GM23248 (cell line): ENCODE measurements at regions not wholly inside any gene's neighbourhood (a gene's known extent, or its start where the extent isn't known, plus 50 kb on each side); places are given as distances from the start of the nearest gene placed in this dataset.
A peak's percentile ranks its signal among the peaks of the same experiment; 100 is the strongest.
"Not testable (repeated sequence)": the region's sequence is repeated elsewhere in the genome, so short reads cannot be mapped to it uniquely, and the experiment has no call there.

Experiments used
- DNase-seq: peaks from one replicate; pipeline ENCODE4 v3.0.0-alpha.2; 2015
- H2AFZ ChIP-seq: fragments of 200-600 bp; sonication (generic); 2 replicates; pipeline ENCODE4 v1.6.1; 2016; ENCODE audit warnings: antibody characterized with exemption
- H3F3A ChIP-seq: fragments of 200-600 bp; sonication (generic); 2 replicates; pipeline ENCODE4 v1.6.1; 2016; ENCODE audit warnings: mild to moderate bottlenecking, antibody characterized with exemption, mixed run types; ENCODE audit not compliant: insufficient read depth
- H3K27ac ChIP-seq: fragments of 200-600 bp; sonication (generic); 2 replicates; pipeline ENCODE4 v1.5.1; 2016; ENCODE audit warnings: mild to moderate bottlenecking
- H3K27me3 ChIP-seq: fragments of 200-600 bp; sonication (generic); replicated peaks from 2 replicates; pipeline ENCODE4 v1.6.1; 2016; ENCODE audit warnings: mild to moderate bottlenecking; ENCODE audit not compliant: insufficient read depth
- H3K36me3 ChIP-seq: fragments of 200-600 bp; sonication (generic); 2 replicates; pipeline ENCODE4 v1.6.1; 2016; ENCODE audit warnings: low read depth, mild to moderate bottlenecking
- H3K4me1 ChIP-seq: fragments of 200-600 bp; sonication (generic); 2 replicates; pipeline ENCODE4 v1.6.1; 2016; ENCODE audit warnings: mild to moderate bottlenecking; ENCODE audit not compliant: insufficient read depth
- H3K4me2 ChIP-seq: fragments of 200-600 bp; sonication (generic); one replicate; pipeline ENCODE4 v1.6.1; 2016; ENCODE audit warnings: mild to moderate bottlenecking; ENCODE audit not compliant: unreplicated experiment
- H3K4me3 ChIP-seq: fragments of 200-600 bp; sonication (generic); 2 replicates; pipeline ENCODE4 v1.5.1; 2016; ENCODE audit warnings: mild to moderate bottlenecking
- H3K79me2 ChIP-seq: fragments of 200-600 bp; sonication (generic); 2 replicates; pipeline ENCODE4 v1.6.1; 2016; ENCODE audit warnings: mild to moderate bottlenecking; ENCODE audit not compliant: insufficient read depth
- H3K9ac ChIP-seq: fragments of 200-600 bp; sonication (generic); 2 replicates; pipeline ENCODE4 v1.6.1; 2016; ENCODE audit warnings: mild to moderate bottlenecking
- H3K9me2 ChIP-seq: fragments of 200-600 bp; sonication (generic); 2 replicates; pipeline ENCODE4 v1.6.1; 2016; ENCODE audit warnings: mixed run types, mild to moderate bottlenecking, moderate library complexity; ENCODE audit not compliant: insufficient read depth
- H3K9me3 ChIP-seq: fragments of 200-600 bp; sonication (generic); one replicate; pipeline ENCODE4 v1.6.1; 2017; ENCODE audit warnings: low read depth
- H4K20me1 ChIP-seq: fragments of 200-600 bp; sonication (generic); 2 replicates; pipeline ENCODE4 v1.6.0; 2016; ENCODE audit not compliant: insufficient read depth
- EZH2 ChIP-seq: fragments of 200-600 bp; sonication (generic); IDR thresholded peaks from 2 replicates; pipeline ENCODE4 v1.6.1; 2018; ENCODE audit warnings: antibody characterized with exemption, mild to moderate bottlenecking; ENCODE audit not compliant: insufficient read depth, poor library complexity, severe bottlenecking
- EZH2phosphoT487 ChIP-seq: fragments of 200-600 bp; sonication (generic); IDR thresholded peaks from 2 replicates; pipeline ENCODE4 v1.6.1; 2018; ENCODE audit warnings: antibody characterized with exemption, moderate library complexity, mild to moderate bottlenecking, low read depth; ENCODE audit not compliant: insufficient read depth
- WGBS, 2 experiments: methylation state at CpG; one replicate each; pipeline ENCODE4 v1.1.6; 2015 to 2017; ENCODE audit warnings: low lambda C conversion rate in 2 of 2, low coverage in 1 of 2; ENCODE audit errors: missing lambda C conversion rate in 2 of 2; 5-methylcytosine and 5-hydroxymethylcytosine counted together
- in situ Hi-C: fragments of 300-500 bp; cut with MboI; formaldehyde crosslinking; loops from 2 replicates; pipeline ENCODE4 v1.15.0; 2020

DNA sequence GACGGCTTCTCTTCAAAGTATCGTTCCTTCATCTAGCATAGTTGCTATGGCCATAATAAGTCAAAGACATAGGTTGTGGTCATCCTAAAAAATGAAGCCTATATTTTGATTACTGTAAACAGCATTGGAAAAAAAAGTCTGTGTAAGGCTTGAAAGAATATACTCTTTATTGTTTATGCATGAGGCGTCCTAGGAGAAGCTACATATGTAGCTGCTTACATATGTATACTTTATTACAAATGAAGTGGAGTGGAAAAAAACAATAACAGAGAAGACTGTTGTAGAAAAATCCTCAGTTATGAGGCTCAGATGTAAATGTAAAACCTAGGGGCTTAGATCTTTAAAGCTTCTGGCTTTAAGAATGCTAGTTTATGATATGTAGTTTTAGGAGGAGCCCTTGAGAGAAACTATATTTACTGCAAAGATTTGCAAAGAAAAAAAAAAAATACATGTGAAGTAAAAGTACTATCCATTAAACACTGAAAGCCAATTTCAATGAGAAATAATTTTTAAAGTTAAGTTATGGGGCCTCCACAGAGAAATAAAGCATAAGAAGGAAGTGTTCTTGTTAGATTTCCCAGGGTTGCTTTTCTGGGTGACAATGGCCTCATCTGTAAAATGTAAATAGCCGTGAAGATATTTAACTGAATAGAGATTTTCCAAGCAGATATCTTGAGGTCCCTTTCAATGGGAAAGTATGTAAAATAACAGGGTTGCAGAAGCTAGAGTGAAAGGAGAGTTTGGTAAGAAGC is 598.2 kb downstream of the TRIML1 start:
- Histone ChIP-seq H3K9me2 (no peaks in the 10 kb centered on the region), H3K4me2 (no peak overlapping the region), H3K36me3 (no peaks in the 10 kb centered on the region), H3K9me3 (peaks cover 3% of the 10 kb centered on the region), H3F3A (no peaks in the 10 kb centered on the region), H4K20me1 (no peaks in the 10 kb centered on the region), H3K9ac (no peak overlapping the region), H3K27me3 (no peaks in the 10 kb centered on the region), H3K27ac (no peak overlapping the region), H3K79me2 (no peaks in the 10 kb centered on the region), H2AFZ (no peak overlapping the region), H3K4me3 (no peak overlapping the region), H3K4me1 (no peaks in the 10 kb centered on the region)
- TF ChIP-seq EZH2phosphoT487 (no peak), EZH2 (no peak)
- in situ Hi-C loops: no loop called here
- 35 to 39% methylated on average over 4 of the region's 4 CpGs for WGBS, 2 experiments
- no peak for DNase-seq

DNA sequence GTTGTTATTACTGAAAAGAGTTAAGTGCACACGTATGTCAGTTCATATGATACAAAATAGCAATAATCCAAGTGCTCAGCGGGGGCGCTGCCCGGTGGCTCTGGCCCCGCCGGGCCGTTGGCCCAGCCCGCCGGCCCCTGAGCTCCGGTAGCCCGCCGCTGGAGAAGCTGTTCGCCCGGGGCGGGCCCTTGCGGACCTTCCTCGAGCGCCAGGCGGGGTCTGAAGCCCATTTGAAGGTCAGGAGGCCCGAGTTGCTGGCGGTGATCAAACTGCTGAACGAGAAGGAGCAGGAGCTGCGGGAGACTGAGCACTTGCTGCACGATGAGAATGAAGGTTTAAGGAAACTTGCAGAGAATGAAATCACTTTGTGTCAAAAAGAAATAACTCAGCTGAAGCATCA is 599.0 kb downstream of the TRIML1 start:
- H3K27me3 ChIP-seq, H3K79me2 ChIP-seq, H4K20me1 ChIP-seq, H3F3A ChIP-seq, H3K4me2 ChIP-seq, H2AFZ ChIP-seq, H3K27ac ChIP-seq, H3K4me1 ChIP-seq, H3K9me2 ChIP-seq, H3K36me3 ChIP-seq, H3K4me3 ChIP-seq, in situ Hi-C loops, H3K9me3 ChIP-seq: not testable (repeated sequence)
- 45 to 63% methylated on average over 9 to 17 of the region's 24 CpGs for WGBS, 2 experiments
- DNase-seq: peak; percentile 3
- H3K9ac ChIP-seq: 0 out of 2 replicates have a peak overlapping the region, but pooled peaks have one; percentile 38

DNA sequence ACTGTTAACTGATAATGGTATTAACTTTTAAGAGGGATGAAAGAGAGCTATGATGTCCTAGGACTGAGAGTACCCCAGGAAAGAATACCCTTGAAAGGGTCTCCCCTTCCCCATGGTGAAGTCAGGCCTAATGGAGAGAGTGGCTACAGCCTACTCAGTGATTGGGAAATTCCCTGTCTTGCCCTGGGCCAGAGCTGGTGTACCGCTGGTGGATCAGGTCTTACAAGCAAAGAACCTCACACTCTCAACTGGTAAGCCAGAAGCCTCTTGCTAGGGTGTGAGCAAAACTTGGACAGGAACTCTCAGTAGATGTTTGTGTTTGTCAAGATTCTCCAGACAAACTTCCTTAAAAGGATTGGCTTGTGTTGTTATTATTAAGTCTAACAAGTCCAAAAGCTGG is 600.9 kb downstream of the TRIML1 start:
- H3K4me1 ChIP-seq, H3K27ac ChIP-seq, H3K9me2 ChIP-seq, in situ Hi-C loops, H4K20me1 ChIP-seq, H3F3A ChIP-seq, H3K79me2 ChIP-seq, H2AFZ ChIP-seq, H3K9ac ChIP-seq, H3K9me3 ChIP-seq, H3K4me2 ChIP-seq, DNase-seq, H3K27me3 ChIP-seq, H3K36me3 ChIP-seq, H3K4me3 ChIP-seq: not testable (repeated sequence)
- WGBS, 2 experiments: 10 to 33% methylated on average over 1 of the region's 1 CpG

DNA sequence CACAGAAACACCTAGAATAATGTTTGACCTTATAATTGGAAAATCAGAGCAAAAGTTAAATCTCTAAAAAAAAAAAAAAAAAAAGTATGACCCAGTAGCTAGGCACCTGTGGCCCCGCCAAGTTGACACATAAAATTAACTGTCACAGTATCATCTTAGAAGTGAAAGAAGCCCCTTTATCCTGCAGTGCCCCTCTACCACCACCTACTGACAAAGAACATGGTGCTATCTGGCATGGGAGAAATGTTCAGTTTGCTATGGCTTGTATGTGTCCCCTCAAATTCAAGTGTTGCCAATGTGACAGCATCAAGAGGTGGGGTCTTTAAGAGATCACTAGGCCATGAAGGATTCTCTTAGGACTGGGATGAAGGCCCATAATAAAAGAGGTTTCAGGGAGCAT is 601.5 kb downstream of the TRIML1 start:
- DNase-seq, H3K4me2 ChIP-seq, in situ Hi-C loops, H3K9me3 ChIP-seq, H3K27me3 ChIP-seq, H3F3A ChIP-seq, H4K20me1 ChIP-seq, H3K79me2 ChIP-seq, H3K9ac ChIP-seq, H2AFZ ChIP-seq, H3K4me3 ChIP-seq, H3K36me3 ChIP-seq, H3K27ac ChIP-seq, H3K4me1 ChIP-seq, H3K9me2 ChIP-seq: not testable (repeated sequence)
- 9 to 60% methylated on average over 1 of the region's 1 CpG for WGBS, 2 experiments

DNA sequence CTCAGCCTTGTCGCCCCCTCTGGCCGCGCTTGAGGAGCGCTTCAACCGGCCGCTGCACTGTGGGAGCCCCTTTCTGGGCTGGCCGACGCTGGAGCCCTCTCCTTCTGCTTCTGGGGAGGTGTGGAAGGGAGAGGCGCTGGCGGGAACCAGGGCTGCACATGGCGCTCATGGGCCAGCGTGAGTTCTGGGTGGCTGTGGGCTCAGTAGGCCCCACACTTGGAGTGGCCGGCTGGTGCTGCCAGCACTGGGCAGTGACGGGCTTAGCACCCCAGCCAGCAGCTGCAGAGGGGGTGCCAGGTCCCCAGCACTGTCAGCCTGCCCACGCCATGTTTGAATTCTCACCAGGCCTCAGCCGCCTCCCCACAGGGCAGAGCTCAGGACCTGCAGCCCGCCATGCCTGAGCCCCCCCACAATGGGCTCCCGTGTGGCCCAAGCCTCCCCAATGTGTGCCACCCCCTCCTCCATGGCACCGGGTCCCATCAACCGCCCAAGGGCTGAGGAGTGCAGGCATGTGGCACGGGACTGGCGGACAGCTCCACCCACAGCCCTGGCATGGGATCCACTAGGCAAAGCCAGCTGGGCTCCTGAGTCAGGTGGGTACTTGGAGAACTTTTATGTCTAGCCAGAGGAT is 615.2 kb downstream of the TRIML1 start:
- Histone ChIP-seq H3K9me2 (no peaks in the 10 kb centered on the region), H3K36me3 (no peaks in the 10 kb centered on the region), H4K20me1 (no peaks in the 10 kb centered on the region), H3K4me1 (no peaks in the 10 kb centered on the region), H3K4me3 (no peak overlapping the region), H3K9ac (no peak overlapping the region), H3F3A (no peaks in the 10 kb centered on the region), H3K27me3 (no peaks in the 10 kb centered on the region), H3K4me2 (no peak overlapping the region), H3K9me3 (no peaks in the 10 kb centered on the region), H3K79me2 (no peaks in the 10 kb centered on the region), H3K27ac (no peak overlapping the region), H2AFZ (no peak overlapping the region)
- TF ChIP-seq EZH2 (no peak), EZH2phosphoT487 (no peak)
- 57 to 58% methylated on average over 20 of the region's 22 CpGs for WGBS, 2 experiments
- in situ Hi-C loops: no loop called here
- no peak for DNase-seq
